Tibial nerve (tissue), 4 donors: ENCODE measurements at regions not wholly inside any gene's neighbourhood (a gene's known extent, or its start where the extent isn't known, plus 50 kb on each side); places are given as distances from the start of the nearest gene placed in this dataset.

ENCODE experiments used
- CTCF ChIP-seq, 5 experiments: fragments of 200-600 bp in 3 of 5; fragments of 450-650 bp in 2 of 5; sonication (generic) in 3 of 5; IDR thresholded peaks; one replicate each; pipeline ENCODE4 v1.5.1; 2016 to 2019; ENCODE audit warnings: antibody characterized with exemption in 5 of 5, mild to moderate bottlenecking in 3 of 5, moderate library complexity in 2 of 5
- EP300 ChIP-seq, 2 donors: sonication (generic); formaldehyde crosslinking; IDR thresholded peaks; one replicate each; pipeline ENCODE4 v1.6.1; 2017; ENCODE audit warnings: antibody characterized with exemption in 2 of 2, mild to moderate bottlenecking in 1 of 2
- POLR2A ChIP-seq, 2 donors: fragments of 450-650 bp; IDR thresholded peaks; one replicate each; pipeline ENCODE4 v1.6.1; 2017; ENCODE audit warnings: antibody characterized with exemption in 2 of 2, mild to moderate bottlenecking in 2 of 2, moderate library complexity in 2 of 2

- no peak for TF ChIP-seq CTCF (IDR thresholded peaks at IDR 0.05)
- TF ChIP-seq POLR2A (IDR thresholded peaks at IDR 0.05) = no peak
- TF ChIP-seq EP300 (IDR thresholded peaks at IDR 0.05) = no peak
Observed at GRCh38 chr3:190764231-190765134, 98.0 kb downstream of the GMNC start.
